H1 (cell line): ENCODE measurements at regions not wholly inside any gene's neighbourhood (a gene's known extent, or its start where the extent isn't known, plus 50 kb on each side); places are given as distances from the start of the nearest gene placed in this dataset.

Experiments
- JUND ChIP-seq: IDR thresholded peaks from 2 replicates; pipeline ENCODE4 v1.6.1; 2011; ENCODE audit warnings: mild to moderate bottlenecking, improper control_type of control experiment, low read length
- MAFK ChIP-seq: IDR thresholded peaks from 2 replicates; pipeline ENCODE4 v1.6.1; 2012; ENCODE audit warnings: low read depth, mild to moderate bottlenecking, improper control_type of control experiment, low read length

DNA sequence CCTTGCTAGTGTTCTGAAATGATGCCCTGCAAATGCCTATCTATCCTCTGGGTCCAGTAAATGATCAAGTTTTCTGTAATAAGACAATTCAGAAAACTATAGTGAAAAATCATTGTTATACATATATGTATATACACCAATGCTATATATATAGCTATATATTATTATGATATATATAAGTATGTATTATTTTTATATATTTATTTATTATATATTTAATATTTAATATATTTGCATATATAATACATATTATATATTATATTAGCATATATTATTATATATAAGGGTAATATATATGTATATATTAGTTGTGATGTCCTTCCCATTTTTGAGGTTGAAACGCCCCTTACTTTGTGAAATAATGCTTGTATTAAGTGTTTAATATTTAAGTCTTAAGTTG, 181.4 kb upstream of the CACNA2D1 start (continued):
- TF ChIP-seq MAFK (no peak), JUND (no peak)
